ENCODE measurements at regions not wholly inside any gene's neighbourhood (a gene's known extent, or its start where the extent isn't known, plus 50 kb on each side); places are given as distances from the start of the nearest gene placed in this dataset.
A peak's percentile ranks its signal among the peaks of the same experiment; 100 is the strongest.

- TF ChIP-seq EZH2phosphoT487 (IDR thresholded peaks at IDR 0.05; ENCODE audit: unreplicated experiment) = no peak
- ATAC-seq = no peak
- no peak overlapping the region for H3K27ac Mint-ChIP-seq
Observed at GRCh38 chr2:239536186-239536585, 135.4 kb upstream of the HDAC4 start.

GRCh38 chr2:239535413-239536144 is 134.8 kb upstream of the HDAC4 start:
- Histone ChIP-seq H3K4me2 (no peak overlapping the region), H3K79me2 (replicated peaks; ENCODE audit: insufficient read depth) (no peaks in the 10 kb centered on the region), H3K4me3 (no peak overlapping the region), H3K27me3 (ENCODE audit: insufficient read depth) (no peaks in the 10 kb centered on the region), H4K20me1 (replicated peaks; ENCODE audit: insufficient read depth) (no peaks in the 10 kb centered on the region), H2AFZ (no peak overlapping the region), H3F3A (replicated peaks; ENCODE audit: low read depth) (no peaks in the 10 kb centered on the region), H3K4me1 (ENCODE audit: insufficient read depth) (no peaks in the 10 kb centered on the region), H3K36me3 (ENCODE audit: insufficient read depth) (no peaks in the 10 kb centered on the region), H3K9me2 (ENCODE audit: insufficient read depth) (no peaks in the 10 kb centered on the region), H3K27ac (ENCODE audit: low read depth) (no peak overlapping the region)
- Mint-ChIP-seq H3K27ac (no peak overlapping the region), H3K4me3 (no peak overlapping the region), H3K9me3 (peaks cover 4% of the 10 kb centered on the region; the same call in 1 of the 3 replicates), H3K4me1 (no peaks in the 10 kb centered on the region), H3K36me3 (ENCODE audit: low read depth) (no peaks in the 10 kb centered on the region; the same call in 2 of the 3 replicates), H3K27me3 (ENCODE audit: insufficient read depth, low read depth, poor library complexity) (peaks cover 3% of the 10 kb centered on the region)
- DNase-seq (ENCODE audit: low spot score) (no peak), ATAC-seq (peak; percentile 23; the same call in 1 of the 3 replicates)
- TF ChIP-seq EZH2 (IDR thresholded peaks at IDR 0.05; ENCODE audit: low read depth, unreplicated experiment) = no peak
- no peak for TF ChIP-seq JUNB (IDR thresholded peaks at IDR 0.05; ENCODE audit: unreplicated experiment)
- TF ChIP-seq STAT1 (IDR thresholded peaks at IDR 0.05; ENCODE audit: unreplicated experiment) = no peak
- no peak for TF ChIP-seq POLR2AphosphoS5 (IDR thresholded peaks at IDR 0.05; ENCODE audit: low read depth)
- no peak for TF ChIP-seq ZNF462 (CRISPR knock-in tag; IDR thresholded peaks at IDR 0.05)
- no peak for TF ChIP-seq ZNF331 (CRISPR knock-in tag; IDR thresholded peaks at IDR 0.05; ENCODE audit: low read depth)
- no peak for TF ChIP-seq ZNF114 (CRISPR knock-in tag; IDR thresholded peaks at IDR 0.05)
- TF ChIP-seq CREB1 (CRISPR knock-in tag; IDR thresholded peaks at IDR 0.05; ENCODE audit: low read depth) = no peak
- TF ChIP-seq REST (IDR thresholded peaks at IDR 0.05; ENCODE audit: unreplicated experiment) = no peak
- TF ChIP-seq NANOG (IDR thresholded peaks at IDR 0.05; ENCODE audit: borderline replicate concordance) = no peak

More at GRCh38 chr2:239536186-239536585, 135.4 kb upstream of the HDAC4 start:
- H3K4me1 ChIP-seq (ENCODE audit: insufficient read depth) = no peaks in the 10 kb centered on the region
- H2AFZ ChIP-seq = no peak overlapping the region
- H3K4me3 Mint-ChIP-seq = no peak overlapping the region
- no peaks in the 10 kb centered on the region for H4K20me1 ChIP-seq (replicated peaks; ENCODE audit: insufficient read depth)
- H3F3A ChIP-seq (replicated peaks; ENCODE audit: low read depth) = no peaks in the 10 kb centered on the region
- no peak overlapping the region for H3K27ac ChIP-seq (ENCODE audit: low read depth)
- H3K4me2 ChIP-seq = no peak overlapping the region
- H3K27me3 ChIP-seq (ENCODE audit: insufficient read depth) = no peaks in the 10 kb centered on the region
- no peaks in the 10 kb centered on the region for H3K4me1 Mint-ChIP-seq
- H3K9me2 ChIP-seq (ENCODE audit: insufficient read depth) = no peaks in the 10 kb centered on the region
- peaks cover 4% of the 10 kb centered on the region; the same call in 1 of the 3 replicates for H3K9me3 Mint-ChIP-seq
- H3K79me2 ChIP-seq (replicated peaks; ENCODE audit: insufficient read depth) = no peaks in the 10 kb centered on the region
- H3K36me3 Mint-ChIP-seq (ENCODE audit: low read depth) = no peaks in the 10 kb centered on the region; the same call in 2 of the 3 replicates
- peaks cover 3% of the 10 kb centered on the region for H3K27me3 Mint-ChIP-seq (ENCODE audit: insufficient read depth, low read depth, poor library complexity)
- H3K4me3 ChIP-seq = no peak overlapping the region
- H3K36me3 ChIP-seq (ENCODE audit: insufficient read depth) = no peaks in the 10 kb centered on the region
- DNase-seq (ENCODE audit: low spot score) = no peak
